Activated gamma-delta T cell (primary cell): ENCODE measurements at regions not wholly inside any gene's neighbourhood (a gene's known extent, or its start where the extent isn't known, plus 50 kb on each side); places are given as distances from the start of the nearest gene placed in this dataset.

Experiments
- DNase-seq: peaks from one replicate; lab custom pipeline; 2025; lab: John Stamatoyannopoulos, UW

DNA sequence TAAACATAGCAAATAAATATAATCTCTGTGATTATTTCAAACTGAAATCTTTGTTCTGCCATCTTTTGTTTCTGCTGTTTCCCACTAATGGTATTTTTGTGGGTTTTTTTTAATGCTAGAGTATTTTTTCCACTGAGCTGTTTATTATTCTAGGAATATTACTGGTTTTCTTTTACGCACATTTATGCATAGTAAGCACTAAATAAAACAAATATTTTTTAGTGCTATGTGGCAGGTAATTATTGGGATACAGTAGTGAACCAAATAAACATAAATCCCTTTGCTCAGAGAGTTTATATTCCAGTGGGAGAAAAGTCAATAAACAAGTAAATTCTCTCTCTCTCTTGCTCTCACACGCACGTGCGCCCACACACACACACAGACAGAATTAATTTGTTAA lies 397.4 kb downstream of the PRDM5 start:
- DNase-seq: no peak

DNA sequence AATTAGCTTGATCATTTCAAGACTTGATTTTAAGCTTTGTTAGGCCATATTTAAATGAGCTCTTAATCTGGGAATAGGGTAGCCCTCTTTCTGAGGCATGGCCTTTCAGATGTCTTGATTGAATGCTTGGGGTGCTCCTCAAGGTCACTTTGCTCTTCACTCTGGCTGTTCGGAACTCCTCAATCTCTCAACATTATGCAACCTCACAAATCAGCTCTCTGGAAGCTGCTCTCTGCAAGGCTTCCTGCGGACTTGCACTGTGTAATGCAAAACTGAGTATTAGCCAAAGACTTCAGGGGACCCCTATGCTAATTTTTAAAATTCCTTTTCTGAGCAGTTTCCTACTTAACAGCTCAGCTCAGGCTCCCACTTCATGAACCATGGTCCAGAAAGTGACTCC lies 398.3 kb downstream of the PRDM5 start:
- no peak for DNase-seq

DNA sequence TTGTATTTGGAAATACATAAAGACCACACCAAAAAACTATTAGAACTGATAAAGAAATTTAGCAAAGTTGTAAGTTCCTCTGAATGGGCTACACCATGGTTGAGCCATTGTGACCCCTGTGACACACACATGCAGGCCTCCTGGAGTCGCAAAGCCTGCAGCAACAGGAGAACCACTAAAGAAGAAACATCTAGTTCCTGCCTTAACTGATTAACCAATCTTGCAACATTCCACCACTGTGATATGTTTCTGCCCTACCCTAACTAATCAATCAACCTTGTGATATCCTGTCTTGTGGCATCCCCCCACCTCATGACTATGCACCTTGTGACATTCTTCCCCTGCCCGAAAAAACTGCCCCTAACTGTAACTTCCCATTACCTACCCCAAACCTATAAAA lies 401.8 kb downstream of the PRDM5 start:
- no peak for DNase-seq

DNA sequence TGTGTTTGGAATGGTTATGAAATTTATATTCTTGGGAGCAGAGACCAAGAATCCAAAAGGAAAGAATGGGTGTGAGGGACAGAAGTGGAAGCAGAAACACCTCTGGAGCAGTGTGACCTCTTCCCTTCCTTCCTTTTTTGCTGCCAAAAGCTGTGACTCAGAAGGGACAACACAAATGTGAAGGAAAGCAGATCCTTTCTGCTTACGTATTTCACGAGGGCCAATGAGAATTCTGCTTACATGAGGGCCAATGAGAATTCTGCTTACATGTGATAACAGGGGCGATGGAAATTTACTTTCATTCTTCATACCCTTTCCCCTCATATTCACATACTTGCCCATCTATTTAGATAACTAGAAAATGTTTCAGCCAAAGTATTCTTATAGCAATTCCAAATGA lies 404.6 kb downstream of the PRDM5 start:
- no peak for DNase-seq

DNA sequence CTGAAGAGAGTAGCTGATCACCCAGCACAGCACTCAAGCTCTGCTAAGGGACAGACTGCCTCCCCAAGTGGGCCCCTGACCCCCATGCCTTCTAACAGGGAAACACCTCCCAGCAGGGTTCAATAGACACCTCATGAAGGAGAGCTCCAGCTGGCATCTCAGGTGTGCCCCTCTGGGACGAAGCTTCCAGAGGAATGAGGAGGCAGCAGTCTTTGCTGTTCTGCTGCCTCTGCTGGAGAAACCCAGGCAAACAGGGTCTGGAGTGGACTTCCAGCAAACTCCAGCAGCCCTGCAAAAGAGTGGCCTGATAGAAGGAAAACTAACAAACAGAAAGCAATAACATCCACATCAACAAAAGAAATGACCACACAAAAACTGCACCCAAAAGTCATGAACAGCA lies 412.8 kb downstream of the PRDM5 start:
- DNase-seq: no peak

DNA sequence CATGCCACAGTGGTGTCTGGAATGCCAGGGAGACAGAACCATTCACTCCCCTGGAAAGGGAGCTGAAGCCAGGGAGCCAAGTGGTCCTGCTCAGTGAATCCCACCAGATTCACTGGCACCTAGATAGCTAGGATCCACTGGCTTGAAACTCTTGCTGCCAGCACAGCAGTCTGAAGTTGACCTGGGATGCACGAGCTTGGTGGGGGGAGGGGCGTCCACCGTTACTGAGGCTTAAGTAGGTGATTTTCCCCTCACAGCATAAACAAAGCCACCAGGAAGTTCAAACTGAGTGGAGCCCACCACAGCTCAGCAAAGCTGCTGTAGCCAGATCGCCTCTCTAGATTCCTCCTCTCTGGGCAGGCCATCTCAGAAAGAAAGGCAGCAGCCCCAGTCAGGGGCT lies 413.3 kb downstream of the PRDM5 start:
- no peak for DNase-seq

DNA sequence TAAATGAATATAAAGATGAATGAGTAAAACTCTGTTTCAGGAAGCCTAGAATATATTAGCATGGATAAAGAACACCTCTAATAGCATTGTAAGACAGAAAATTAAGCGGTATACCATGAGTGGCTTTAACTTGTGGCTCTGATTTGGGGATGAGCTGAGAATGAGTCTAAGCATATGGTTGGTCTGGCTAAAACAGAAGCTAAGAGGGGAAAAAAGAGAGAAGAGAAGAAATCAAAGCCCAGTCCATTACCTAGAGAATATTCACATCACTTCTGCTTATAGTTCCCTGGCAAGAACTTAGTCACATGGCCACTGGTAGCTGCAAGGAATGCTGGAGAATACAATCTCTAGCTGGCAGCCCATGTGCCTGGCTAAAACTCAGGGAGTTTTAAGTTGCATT lies 414.5 kb downstream of the PRDM5 start:
- DNase-seq: no peak

DNA sequence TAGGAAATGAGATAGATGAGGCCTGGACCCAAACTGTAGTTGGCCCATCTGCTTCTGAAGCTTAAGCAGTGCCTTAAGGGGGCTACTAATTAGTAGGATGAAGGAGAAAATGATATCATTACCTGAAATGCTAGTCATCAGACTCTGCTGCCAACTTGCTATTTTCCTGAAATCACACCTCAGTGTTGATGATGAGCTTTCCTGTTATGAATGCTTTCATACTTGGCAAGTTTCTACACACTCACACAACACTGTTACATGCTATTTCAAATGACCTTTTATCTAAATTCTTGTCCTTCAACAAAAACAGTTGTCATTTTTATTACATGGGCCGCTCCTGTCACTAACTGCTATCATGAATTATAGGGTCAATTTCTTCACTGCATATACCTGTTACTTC lies 416.0 kb downstream of the PRDM5 start:
- DNase-seq: no peak

DNA sequence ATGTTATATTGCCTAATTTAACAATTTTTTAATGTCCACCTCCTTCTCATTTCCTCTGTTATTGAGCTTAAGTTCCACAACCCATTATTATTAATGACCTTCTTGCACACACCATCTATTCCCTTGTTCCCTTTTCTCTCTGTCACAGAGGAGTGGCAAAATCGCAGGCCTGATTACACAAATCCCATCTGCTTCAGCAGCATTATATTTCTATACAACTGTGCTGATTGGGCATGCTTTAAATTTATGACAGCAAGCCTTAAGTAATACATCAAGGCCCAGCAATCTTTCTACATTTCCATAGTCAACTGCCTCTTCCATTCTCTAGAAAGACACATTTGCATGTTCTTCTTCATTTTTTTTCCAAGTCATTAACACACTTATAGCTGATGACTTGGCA lies 423.8 kb downstream of the PRDM5 start:
- no peak for DNase-seq

DNA sequence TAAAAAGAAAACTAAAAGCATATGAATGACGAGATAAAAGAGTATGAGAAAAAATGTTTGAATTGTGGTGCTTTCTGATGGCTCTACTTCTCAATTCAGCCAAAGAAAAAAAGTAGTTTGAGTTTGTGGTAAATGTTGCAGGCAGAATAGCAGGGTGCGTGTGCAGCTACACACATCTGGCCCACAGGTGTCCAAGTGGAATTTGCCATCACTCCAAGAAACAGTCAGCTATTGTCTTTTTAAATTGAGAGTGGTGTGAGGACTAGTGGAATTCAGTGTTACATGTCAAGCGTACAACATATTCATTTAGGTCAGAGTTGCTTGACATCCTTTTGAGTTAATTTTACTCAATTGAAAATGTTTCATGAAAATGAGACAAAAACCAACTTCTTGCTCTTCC lies 424.8 kb upstream of the MAD2L1 start:
- DNase-seq: no peak

DNA sequence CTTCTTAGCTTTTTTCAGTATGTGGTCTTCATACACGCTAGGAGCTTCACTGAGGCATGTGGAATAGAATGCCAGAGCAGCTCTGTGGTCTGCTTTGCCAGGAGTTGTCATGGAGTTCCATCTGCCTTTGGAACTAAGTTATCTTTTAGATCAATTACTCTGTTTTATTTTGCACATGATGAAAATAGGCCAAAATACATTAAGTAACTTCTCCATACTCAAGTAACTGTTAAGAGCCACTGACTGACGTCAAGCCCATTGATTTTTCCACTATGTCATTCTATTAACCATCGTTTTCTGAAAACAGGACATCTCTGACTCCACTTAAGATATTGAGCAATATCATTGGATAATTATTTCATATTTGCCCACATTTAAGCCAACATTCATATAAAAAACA lies 415.1 kb upstream of the MAD2L1 start:
- no peak for DNase-seq

DNA sequence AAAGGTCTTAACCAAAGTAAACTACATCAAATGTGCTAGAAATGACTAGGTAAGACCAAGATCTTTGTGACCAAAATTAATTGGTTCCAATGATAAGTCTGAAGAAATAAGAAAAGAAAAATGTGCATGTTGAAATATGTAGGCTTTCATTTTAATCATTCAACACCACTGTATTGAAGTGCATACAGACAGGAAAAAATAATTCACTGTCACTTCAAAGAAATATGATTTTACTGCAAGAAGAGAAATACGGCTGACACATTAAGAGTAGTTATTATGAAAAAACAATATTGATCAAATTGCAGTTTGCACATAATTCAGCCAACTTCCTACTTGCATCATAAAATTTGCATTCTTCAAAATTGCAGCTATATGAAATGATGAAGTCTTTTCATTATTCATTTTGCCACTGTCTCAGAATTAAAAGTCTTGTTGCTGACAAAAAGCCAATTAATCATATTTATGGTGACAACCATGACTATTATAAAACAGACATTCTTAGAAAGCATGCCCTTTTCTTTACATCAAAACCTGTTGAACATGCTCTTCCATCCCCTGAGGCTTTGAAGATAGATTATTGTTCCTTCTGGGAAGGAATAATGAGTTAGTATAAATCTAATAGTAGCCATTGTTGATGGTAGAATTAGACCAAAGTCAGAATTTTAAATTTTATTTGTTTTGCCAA lies 405.9 kb upstream of the MAD2L1 start:
- no peak for DNase-seq

DNA sequence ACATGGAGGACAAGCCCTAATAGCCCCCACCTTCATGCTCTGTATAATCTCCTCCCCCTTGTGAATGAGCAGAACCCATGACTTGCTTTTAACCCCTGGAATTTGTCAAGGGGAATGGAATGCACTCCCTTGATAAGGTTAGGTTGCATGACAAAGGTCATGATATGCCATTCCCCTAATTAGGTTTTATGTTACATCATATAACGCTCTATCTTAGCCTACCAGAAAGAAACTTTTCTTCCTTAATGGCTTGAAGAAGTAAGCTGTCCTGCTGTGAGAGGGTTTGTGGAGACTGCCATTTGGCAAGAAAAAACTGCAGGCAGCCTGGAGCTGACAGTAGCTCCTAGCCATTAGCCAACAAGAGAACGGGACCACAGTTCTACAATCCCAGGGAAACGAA lies 399.8 kb upstream of the MAD2L1 start:
- no peak for DNase-seq

DNA sequence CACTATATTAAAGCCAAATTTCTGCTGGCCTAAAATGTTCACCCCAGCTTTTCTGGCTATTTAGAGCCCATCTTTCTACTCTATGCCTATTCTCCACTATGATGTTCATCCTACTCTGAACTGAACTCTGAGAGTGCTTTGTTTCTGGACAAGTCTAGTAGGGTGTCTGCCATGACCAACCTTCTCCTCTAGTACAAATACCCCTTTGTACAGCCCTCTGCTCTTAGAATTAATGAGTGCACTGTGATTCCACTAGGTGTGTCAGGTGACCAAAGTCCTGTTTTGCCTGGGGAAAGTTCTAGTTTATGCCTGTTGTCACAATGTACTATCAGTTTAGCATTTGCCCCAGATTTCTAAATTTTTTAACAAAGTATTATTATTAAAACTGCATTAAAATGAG lies 388.1 kb upstream of the MAD2L1 start:
- no peak for DNase-seq

DNA sequence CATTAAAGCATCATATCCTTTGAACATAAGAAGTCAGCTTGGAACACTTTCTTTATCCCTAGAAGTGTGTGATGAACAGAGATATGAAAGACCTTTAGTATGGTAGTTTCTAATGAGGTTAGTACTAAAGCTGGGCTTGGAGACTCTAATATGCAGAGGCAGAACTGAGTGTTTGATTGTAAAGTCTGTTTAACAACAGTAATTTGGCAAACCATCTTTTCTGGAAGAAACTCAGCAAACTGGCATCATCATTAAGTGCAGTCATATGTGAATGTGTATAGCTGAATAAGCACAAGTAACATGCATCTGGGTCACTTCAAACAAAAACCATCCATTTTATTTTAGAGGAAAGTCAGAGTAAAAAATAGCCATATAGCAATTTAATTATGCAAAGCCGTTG lies 385.9 kb upstream of the MAD2L1 start:
- DNase-seq: no peak

DNA sequence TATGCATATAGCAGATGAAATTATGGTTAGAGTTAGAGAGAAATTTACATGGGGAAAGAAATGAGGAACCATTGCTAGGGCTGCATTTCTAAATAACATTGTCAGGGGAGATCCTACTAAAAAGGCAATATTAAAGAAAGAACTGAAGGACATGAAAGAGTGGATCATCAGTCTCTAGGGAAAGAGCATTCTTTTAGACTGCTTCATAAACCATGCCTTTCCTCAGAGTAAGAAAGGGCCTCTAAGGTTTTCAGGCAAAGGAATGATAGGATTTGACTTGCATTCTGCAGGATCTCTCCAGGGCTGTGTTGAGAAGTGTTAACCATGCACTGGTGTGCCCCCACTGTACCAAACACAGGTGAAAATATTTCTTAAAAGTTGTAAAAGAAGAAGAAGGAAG lies 385.4 kb upstream of the MAD2L1 start:
- no peak for DNase-seq

DNA sequence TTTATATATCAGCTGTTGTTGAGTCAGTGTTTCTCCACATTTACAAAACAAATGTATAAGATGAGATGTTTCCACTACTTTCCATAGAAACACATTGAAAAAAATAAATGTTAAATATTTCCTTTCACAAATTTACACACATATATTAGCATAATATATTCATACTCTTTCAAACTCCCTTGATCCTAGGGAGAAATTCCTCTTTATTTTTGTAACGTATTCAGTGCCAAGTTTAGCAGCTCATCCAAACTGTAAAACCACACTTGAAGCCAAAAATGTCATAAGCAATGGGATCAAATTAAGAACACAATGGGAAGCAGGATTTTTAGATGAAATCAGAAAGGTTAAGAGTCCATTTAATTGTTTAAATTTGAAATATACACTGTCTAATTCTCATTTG lies 381.1 kb upstream of the MAD2L1 start:
- DNase-seq: no peak

DNA sequence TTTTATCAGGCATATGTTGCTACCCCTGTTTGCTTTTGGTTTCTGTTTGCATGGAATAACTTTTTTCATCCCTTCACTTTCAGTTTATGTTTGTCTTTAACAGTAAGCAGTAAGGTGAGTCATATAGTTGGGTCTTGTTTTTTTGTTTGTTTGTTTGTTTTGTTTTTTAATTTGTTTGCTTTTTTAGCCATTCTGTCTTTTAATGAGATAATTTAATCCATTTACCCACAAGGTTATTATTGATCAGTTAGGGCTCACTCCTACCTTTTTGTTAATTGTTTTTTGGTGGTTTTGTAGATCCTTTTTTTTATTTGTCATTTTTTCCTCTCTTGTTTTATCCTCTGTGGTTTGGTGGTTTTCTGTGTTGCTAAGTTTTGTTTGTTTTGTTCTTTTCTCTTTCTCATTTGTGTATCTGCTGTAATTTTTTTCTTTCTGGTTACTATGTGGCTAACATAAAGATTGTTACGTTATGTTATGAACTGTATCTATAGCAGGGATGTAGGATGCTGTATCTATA lies 379.5 kb upstream of the MAD2L1 start:
- DNase-seq: no peak

DNA sequence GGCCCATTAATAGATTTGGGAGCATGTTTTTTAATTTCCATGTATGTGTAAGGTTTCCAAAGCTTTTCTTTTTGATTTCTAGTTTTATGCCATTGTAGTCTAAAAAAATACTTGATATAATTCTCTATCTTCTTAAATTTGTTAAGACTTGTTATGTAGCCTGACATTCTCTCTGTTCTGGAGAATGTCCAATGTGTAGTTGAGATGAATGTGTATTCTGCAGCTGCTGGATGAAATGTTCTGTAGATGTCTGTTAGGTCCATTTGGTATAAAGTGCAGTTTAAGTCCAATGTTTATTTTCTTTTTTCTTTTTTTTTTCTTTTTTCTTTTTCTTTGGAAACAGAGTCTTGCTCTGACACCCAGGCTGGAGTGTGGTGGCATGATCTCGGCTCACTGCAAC lies 378.5 kb upstream of the MAD2L1 start:
- no peak for DNase-seq

DNA sequence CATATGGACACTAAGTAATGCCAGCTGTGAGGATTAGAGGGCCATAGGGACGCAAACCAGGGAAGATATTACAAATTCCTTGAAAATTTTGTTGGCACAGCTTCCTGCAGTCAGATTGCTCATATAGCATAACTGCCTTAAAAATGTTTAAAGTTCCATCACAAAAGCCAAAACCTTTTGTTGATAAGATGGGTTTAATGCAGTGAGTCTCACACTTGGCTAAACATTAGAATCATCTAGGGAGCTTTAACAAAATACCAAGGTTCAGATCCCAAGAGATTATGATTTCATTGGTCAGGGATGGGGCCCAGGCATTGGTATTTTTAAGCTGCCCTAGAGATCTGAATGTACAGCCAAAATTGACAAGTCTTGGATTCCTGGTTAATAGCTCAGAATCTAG lies 376.5 kb upstream of the MAD2L1 start:
- DNase-seq: no peak

DNA sequence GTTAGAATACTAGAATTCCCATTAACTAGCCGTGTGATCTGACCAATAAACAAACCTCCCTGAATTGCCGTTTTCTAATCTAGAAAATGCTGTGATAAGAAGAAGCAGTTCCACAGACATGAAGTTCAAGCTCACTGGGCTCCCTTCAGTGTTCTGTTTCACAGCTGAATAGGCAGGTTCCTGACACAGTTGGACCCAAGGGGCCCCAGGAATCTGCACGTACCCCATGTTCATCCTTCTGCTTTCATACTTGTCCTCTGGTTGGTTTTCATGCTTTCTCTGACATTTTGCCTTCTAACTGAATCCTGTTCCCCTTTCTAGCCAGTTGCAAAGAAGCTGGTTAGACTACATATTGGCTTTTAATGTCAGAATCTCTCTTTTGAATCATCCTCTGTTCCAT lies 374.1 kb upstream of the MAD2L1 start:
- DNase-seq: no peak

DNA sequence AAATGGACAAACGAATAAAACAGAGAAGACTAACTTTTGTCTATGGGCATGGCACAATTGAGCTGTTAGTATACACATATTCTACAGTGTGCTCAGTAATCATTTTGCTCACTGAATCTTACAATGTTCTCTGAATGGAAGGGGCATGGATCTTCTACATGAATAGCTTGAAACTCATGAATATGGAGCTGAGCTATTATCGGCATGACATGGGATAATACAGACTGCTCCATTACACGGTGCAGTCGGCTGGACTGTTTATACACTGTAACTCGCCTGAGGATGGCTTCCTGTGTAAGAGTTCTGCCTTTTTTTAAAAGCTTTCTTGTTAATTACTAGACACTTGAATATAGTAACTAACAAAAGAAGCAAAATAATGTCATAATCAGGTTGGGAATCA lies 368.5 kb upstream of the MAD2L1 start:
- DNase-seq: no peak

DNA sequence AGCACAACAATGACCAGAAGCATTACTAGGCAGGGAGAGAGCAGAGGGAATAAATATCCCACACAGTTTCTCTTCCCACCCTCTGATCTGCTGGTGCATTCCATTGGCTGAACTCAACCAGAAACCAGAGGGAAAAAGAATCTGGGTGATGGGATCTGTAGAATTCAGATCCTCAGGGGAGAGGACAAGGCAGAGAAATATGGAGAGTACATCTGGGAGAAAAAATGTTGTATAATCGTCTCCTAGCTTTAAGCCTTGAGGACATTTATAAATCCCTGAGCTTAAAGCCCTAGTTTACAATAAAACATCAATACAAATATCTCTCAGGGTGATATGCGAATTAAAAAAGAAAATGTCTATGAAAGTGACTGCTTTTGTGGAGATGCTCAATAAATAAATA lies 368.1 kb upstream of the MAD2L1 start:
- no peak for DNase-seq

DNA sequence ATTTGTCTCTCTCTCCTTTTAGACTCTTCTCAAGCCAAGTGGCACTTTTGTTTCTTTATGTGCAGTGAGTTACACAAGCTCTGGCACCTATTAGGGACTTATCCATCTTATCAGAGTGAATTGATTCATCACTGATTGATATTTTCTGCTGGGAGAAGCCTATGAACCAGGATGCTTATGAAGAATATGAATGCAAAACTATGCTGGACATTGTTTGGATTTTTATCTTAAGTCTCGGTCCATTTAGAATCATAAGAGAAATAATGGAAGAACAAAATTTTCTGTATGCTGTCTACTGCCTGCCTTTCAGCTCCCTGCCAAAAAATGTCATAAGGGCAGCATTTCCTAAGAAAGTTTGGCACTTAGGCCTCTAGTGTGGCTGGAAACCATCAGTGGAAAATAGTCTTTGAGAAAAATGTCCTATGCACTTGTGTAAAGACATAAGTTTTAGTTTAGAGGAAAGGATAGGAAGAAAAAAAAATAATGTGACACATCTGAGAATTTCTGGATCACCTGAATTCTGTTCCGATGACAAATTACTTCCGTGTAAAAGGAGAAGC lies 365.7 kb upstream of the MAD2L1 start:
- DNase-seq: no peak
